C4-2B (cell line): ENCODE measurements at regions not wholly inside any gene's neighbourhood (a gene's known extent, or its start where the extent isn't known, plus 50 kb on each side); places are given as distances from the start of the nearest gene placed in this dataset.

ENCODE experiments used
- ZFX ChIP-seq: fragments of 450-650 bp; IDR thresholded peaks from 2 replicates; pipeline ENCODE4 v1.6.1; 2017
- TF ChIP-seq, protein P1 (sequence below): fragments of 450-650 bp; conservative IDR thresholded peaks from 2 replicates; pipeline ENCODE4 v1.5.1; 2017; ENCODE audit warnings: mild to moderate bottlenecking

DNA sequence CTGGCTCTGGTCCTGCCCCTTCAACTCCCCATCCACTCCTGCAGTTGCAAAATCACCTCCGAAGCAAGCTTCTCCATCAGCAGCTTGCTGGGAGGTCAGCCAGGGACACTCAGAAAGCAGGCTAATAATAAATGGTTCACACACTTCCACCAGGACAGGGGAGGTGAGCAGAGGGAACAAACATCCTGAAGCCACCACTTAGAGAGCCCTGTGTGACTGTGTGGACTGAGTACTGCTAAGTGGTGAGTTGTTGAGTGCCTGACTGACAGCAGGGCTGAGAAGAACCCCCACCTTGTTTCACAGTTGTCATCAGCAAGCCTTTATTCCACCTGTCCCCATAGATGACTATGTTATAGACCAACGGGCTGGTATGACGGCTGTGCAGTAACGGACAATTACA lies 213.9 kb downstream of the CBLN1 start:
- TF ChIP-seq, protein P1, sequence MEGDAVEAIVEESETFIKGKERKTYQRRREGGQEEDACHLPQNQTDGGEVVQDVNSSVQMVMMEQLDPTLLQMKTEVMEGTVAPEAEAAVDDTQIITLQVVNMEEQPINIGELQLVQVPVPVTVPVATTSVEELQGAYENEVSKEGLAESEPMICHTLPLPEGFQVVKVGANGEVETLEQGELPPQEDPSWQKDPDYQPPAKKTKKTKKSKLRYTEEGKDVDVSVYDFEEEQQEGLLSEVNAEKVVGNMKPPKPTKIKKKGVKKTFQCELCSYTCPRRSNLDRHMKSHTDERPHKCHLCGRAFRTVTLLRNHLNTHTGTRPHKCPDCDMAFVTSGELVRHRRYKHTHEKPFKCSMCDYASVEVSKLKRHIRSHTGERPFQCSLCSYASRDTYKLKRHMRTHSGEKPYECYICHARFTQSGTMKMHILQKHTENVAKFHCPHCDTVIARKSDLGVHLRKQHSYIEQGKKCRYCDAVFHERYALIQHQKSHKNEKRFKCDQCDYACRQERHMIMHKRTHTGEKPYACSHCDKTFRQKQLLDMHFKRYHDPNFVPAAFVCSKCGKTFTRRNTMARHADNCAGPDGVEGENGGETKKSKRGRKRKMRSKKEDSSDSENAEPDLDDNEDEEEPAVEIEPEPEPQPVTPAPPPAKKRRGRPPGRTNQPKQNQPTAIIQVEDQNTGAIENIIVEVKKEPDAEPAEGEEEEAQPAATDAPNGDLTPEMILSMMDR = no peak
- TF ChIP-seq ZFX = no peak
